Neural progenitor cell (in vitro differentiated cells): ENCODE measurements at regions not wholly inside any gene's neighbourhood (a gene's known extent, or its start where the extent isn't known, plus 50 kb on each side); places are given as distances from the start of the nearest gene placed in this dataset.

Experiments
- CTCF ChIP-seq: fragments of 200-600 bp; sonication (generic); IDR thresholded peaks from 2 replicates; pipeline ENCODE4 v1.5.1; 2017; ENCODE audit warnings: antibody characterized with exemption, mild to moderate bottlenecking
- EZH2 ChIP-seq: fragments of 200-600 bp; sonication (generic); IDR thresholded peaks from 2 replicates; pipeline ENCODE4 v1.6.1; 2017; ENCODE audit warnings: antibody characterized with exemption, mild to moderate bottlenecking, moderate library complexity
- EZH2phosphoT487 ChIP-seq: fragments of 200-600 bp; sonication (generic); IDR thresholded peaks from 2 replicates; pipeline ENCODE4 v1.6.1; 2017; ENCODE audit warnings: antibody characterized with exemption

- TF ChIP-seq CTCF (no peak), EZH2 (no peak), EZH2phosphoT487 (no peak)
Observed at GRCh38 chrX:42855259-42855658, 77.3 kb upstream of the PPP1R2C start.
